Activated naive CD4-positive, alpha-beta T cell treated with anti-CD3 and anti-CD28 coated beads, Interleukin-2, amount 10 ng/mL, durations not matched to agents 7 days and 5 days (primary cell): ENCODE measurements at regions not wholly inside any gene's neighbourhood (a gene's known extent, or its start where the extent isn't known, plus 50 kb on each side); places are given as distances from the start of the nearest gene placed in this dataset.

Experiments
- CTCF ChIA-PET: fragments of 350-600 bp; sonication (Branson Sonifier 250); formaldehyde crosslinking; loops from one replicate; lab custom pipeline; 2021; ENCODE audit warnings: antibody characterized with exemption; lab: Charles Lee
- DNase-seq: peaks from one replicate; pipeline ENCODE4 v3.0.0-alpha.2; 2020
- H3K27ac Mint-ChIP-seq: one replicate; pipeline ENCODE4 v1.8.0; 2021; ENCODE audit warnings: mild to moderate bottlenecking, moderate library complexity, mixed read lengths
- H3K27me3 Mint-ChIP-seq: one replicate; pipeline ENCODE4 v1.8.0; 2021; ENCODE audit warnings: mild to moderate bottlenecking, mixed read lengths
- H3K36me3 Mint-ChIP-seq: one replicate; pipeline ENCODE4 v1.8.0; 2021; ENCODE audit warnings: mixed read lengths
- H3K4me1 Mint-ChIP-seq: one replicate; pipeline ENCODE4 v1.8.0; 2021; ENCODE audit warnings: mixed read lengths
- H3K4me3 Mint-ChIP-seq: one replicate; pipeline ENCODE4 v1.8.0; 2021; ENCODE audit warnings: mild to moderate bottlenecking, moderate library complexity, mixed read lengths
- H3K9me3 Mint-ChIP-seq: one replicate; pipeline ENCODE4 v1.8.0; 2021; ENCODE audit warnings: mixed read lengths

GRCh38 chr17:37796076-37796475 lies 51.2 kb upstream of the HNF1B start:
- Mint-ChIP-seq H3K27me3 (peaks cover 71% of the 10 kb centered on the region), H3K36me3 (no peaks in the 10 kb centered on the region)

More at GRCh38 chr17:37796076-37796475, 51.2 kb upstream of the HNF1B start:
- H3K9me3 Mint-ChIP-seq, result no peaks in the 10 kb centered on the region
- H3K4me3 Mint-ChIP-seq, result no peak overlapping the region
- no peak for DNase-seq
- CTCF ChIA-PET, result interaction anchor here (0.7 kb wide), 1 partner anchor 93 kb away, joined by 3 read pairs; no protein-coding TSS in a partner anchor
- H3K4me1 Mint-ChIP-seq, result peaks cover 5% of the 10 kb centered on the region
- H3K27ac Mint-ChIP-seq, result no peak overlapping the region
